HT1080 (cell line): ENCODE measurements at regions not wholly inside any gene's neighbourhood (a gene's known extent, or its start where the extent isn't known, plus 50 kb on each side); places are given as distances from the start of the nearest gene placed in this dataset.
"Not testable (repeated sequence)": the region's sequence is repeated elsewhere in the genome, so short reads cannot be mapped to it uniquely, and the experiment has no call there.

Experiments used
- DNase-seq: peaks from one replicate; pipeline ENCODE4 v3.0.0-alpha.2; 2015; ENCODE audit warnings: low read depth

DNA sequence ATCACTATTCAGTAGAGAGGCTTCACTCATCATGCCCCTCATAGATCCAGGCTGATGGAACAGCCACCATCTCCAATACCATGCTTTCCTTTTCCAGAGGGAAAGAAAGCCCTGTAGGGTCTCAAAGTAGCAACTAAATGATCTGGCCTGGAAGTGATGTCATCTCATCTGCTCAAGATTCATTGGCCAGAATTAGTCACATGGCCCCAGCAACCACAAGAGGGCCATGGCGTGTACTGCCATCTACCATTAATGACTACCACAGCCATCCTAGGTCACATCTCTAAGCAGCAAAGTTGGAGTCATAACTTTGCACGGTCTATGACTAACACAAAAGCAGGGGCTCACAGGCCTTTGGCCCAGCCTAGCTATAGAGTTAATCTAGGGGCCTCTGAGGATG lies 194.8 kb downstream of the KIT start:
- DNase-seq: peak; percentile 24

DNA sequence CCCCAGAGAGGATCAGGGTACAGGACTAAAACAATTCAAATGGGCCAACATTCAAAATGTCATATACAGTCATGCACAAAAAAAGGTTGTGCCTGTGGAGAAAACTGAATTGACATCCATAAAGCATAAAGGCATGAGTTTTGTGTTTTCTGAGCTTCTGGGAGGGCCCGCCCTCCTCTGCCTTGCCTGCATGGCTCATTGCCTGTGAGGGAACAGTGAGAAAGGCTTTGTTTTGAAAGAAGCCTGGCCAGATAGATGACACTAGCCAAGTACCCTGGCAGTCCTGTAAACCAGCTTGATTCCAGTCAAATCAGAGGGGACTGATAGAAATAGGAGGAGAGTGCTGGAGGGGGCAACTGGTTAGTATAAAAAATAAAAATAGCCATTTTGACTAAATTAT lies 194.3 kb downstream of the KIT start:
- DNase-seq: no peak

- no peak for DNase-seq
Measured at GRCh38 chr4:54844911-54845310, 187.2 kb downstream of the KIT start.

DNA sequence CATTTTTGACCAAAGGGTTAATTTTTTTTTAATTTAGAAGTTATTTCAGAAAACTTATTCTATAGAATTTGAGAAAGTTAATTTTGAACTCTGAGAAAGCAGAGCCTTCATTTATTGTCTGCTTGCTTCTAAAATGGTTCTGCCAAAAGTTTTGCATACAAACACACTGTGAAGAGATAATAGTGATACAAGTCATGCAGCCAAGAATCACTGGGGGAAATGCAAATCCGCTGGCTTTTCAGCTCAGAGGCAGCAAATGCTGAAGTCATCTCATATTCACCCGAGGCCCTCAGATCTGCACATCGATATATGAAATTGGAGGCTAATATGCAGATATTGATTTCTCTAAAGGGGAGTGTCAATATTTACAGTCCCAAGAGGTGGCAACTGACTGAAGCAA lies 186.2 kb downstream of the KIT start:
- no peak for DNase-seq

- DNase-seq: no peak
Measured at GRCh38 chr4:54843106-54843505, 185.3 kb downstream of the KIT start.

GRCh38 chr4:54842656-54843055 lies 184.9 kb downstream of the KIT start:
- no peak for DNase-seq

GRCh38 chr4:54842226-54842625 lies 184.5 kb downstream of the KIT start:
- no peak for DNase-seq

- peak; percentile 3 for DNase-seq
Measured at GRCh38 chr4:54840992-54841768, 183.4 kb downstream of the KIT start.

GRCh38 chr4:54840430-54840829 lies 182.7 kb downstream of the KIT start:
- DNase-seq: no peak

- no peak for DNase-seq
Measured at GRCh38 chr4:54838301-54838700, 180.5 kb downstream of the KIT start.

- DNase-seq: no peak
Measured at GRCh38 chr4:54837576-54838140, 179.9 kb downstream of the KIT start.

GRCh38 chr4:54828361-54828760 lies 170.6 kb downstream of the KIT start:
- not testable (repeated sequence) for DNase-seq

GRCh38 chr4:54823616-54824015 lies 165.9 kb downstream of the KIT start:
- no peak for DNase-seq

- no peak for DNase-seq
Measured at GRCh38 chr4:54819034-54819433, 161.3 kb downstream of the KIT start.

GRCh38 chr4:54818481-54818880 lies 160.7 kb downstream of the KIT start:
- DNase-seq: no peak

DNA sequence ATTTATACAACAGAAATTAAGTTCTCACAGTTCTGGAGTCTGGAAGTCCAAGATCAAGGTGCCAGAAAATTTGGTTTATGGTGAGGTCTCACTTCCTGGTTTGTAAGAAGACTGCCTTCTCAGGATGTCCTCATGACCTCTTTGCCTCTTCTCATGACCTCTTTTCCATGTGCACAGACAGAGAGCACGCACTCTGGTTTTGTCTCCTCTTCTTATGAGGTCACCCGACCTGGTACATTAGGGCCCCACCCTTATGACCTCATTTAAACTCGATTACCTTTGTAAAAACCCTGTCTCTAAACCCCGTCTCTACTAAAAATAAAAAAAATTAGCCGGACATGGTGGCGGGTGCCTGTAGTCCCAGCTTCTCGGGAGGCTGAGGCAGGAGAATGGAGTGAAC lies 155.9 kb downstream of the KIT start:
- DNase-seq: no peak

DNA sequence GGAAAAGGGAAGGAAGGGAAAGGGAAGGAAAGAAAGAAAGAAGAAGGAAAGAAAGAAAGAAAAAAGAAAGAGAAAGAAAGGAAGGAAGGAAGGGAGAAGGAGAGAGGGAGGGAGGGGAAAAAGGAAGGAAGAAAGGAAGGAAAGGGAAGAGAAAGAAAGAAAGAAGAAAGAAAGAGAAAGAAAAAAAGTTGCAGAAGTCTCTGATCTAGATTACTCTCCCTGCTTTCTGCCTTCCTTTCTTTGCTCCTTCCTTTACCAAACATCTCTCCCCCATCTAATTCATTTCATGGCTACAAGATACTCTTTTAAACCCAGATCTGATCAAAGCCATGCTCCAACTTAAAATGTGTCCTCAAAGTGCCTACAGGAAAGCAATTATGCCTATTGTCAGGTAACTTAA lies 148.6 kb downstream of the KIT start:
- no peak for DNase-seq

- no peak for DNase-seq
Measured at GRCh38 chr4:54802336-54802735, 144.6 kb downstream of the KIT start.

DNA sequence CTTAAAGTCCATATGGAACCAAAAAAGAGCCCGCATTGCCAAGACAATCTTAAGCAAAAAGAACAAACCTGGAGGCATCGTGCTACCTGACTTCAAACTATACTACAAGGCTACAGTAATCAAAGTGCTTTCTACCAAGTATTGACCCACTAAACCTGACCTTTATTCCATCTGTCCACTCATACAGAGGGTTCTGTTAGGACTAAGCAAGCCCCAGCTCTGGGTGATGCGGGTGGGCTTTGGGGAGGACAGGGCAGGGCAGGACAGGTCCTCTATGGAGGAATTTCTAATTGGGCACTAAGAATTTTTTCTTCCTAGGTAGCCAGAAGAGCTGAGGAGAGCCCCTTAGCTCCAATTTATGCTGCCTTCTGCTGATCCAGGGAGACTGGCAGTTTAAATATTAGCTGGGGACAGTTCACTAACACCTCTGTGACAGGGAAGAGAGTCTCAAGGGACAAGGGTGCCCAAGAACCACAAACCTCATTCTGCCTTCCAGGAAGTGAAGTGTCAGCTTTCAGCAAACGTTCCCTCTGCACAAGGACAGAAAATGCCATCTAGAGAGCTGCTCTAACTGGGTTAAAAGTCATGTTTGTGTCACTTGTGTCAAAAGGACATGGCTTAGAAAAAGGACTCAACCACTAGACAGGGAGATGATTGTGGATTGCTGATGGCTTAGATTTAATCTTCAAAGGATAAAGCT lies 143.2 kb downstream of the KIT start:
- DNase-seq: no peak

DNA sequence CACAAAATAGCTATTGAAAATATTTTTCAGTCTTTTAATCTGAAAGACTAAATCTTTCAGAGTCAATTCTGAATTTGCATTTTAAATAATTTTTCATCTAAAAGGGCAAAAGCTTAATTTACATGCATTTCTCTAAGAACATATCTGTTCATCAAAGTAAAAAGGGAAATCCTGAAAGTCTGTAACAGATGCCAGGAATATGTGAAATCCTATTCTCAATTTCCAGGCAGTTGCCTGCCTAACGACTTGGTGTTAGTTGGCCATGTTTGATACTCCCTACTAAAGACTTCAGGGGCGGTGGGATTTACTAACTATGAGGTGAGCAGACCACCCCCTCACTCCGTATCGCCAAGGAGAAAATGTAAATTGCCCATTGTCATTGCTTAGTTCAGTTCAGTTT lies 136.8 kb downstream of the KIT start:
- no peak for DNase-seq

GRCh38 chr4:54793856-54794422 lies 136.2 kb downstream of the KIT start:
- no peak for DNase-seq
